NOMO-1 (cell line): ENCODE measurements at regions not wholly inside any gene's neighbourhood (a gene's known extent, or its start where the extent isn't known, plus 50 kb on each side); places are given as distances from the start of the nearest gene placed in this dataset.

ENCODE experiments used
- DNase-seq, 2 experiments: peaks; one replicate each; lab custom pipeline; 2025; ENCODE audit not compliant: unreplicated experiment in 2 of 2; lab: John Stamatoyannopoulos, UW

GRCh38 chr1:67635055-67635809 is 49.8 kb upstream of the GADD45A start:
- peak; percentile 45 to 78 for DNase-seq
